Transverse colon (tissue), 4 donors: ENCODE measurements at regions not wholly inside any gene's neighbourhood (a gene's known extent, or its start where the extent isn't known, plus 50 kb on each side); places are given as distances from the start of the nearest gene placed in this dataset.

Source experiments
- DNase-seq: peaks from one replicate; pipeline ENCODE4 v3.0.0-alpha.2; 2019
- H3K27ac ChIP-seq, 4 donors: fragments of 200-600 bp; sonication (generic); 2 replicates each; pipeline ENCODE4 v1.5.1; 2016 to 2018; ENCODE audit warnings: inconsistent platforms in 4 of 4
- H3K27me3 ChIP-seq: fragments of 200-600 bp; sonication (generic); 2 replicates; pipeline ENCODE4 v1.5.1; 2017; ENCODE audit warnings: inconsistent platforms
- H3K36me3 ChIP-seq, 4 donors: fragments of 200-600 bp; sonication (generic); 2 replicates each; pipeline ENCODE4 v1.5.1; 2017 to 2019; ENCODE audit warnings: inconsistent platforms in 4 of 4
- H3K4me1 ChIP-seq, 4 donors: fragments of 200-600 bp; sonication (generic); 2 replicates each; pipeline ENCODE4 v1.5.1; 2017 to 2020; ENCODE audit warnings: inconsistent platforms in 4 of 4
- H3K4me3 ChIP-seq, 4 donors: fragments of 200-600 bp; sonication (generic); 1 replicate in 1 of 4; 2 replicates in 3 of 4; pipeline versions ENCODE4 v1.5.1 to v1.6.1; 2017 to 2019; ENCODE audit warnings: inconsistent platforms in 4 of 4
- H3K9me3 ChIP-seq, 2 donors: fragments of 200-600 bp; sonication (generic); 2 replicates each; pipeline ENCODE4 v1.5.1; 2017 to 2019; ENCODE audit warnings: inconsistent platforms in 2 of 2
- EP300 ChIP-seq: sonication (generic); formaldehyde crosslinking; IDR thresholded peaks from one replicate; pipeline ENCODE4 v1.6.1; 2017; ENCODE audit warnings: antibody characterized with exemption, low read depth
- POLR2A ChIP-seq: fragments of 450-650 bp; IDR thresholded peaks from one replicate; pipeline ENCODE4 v1.6.1; 2016; ENCODE audit warnings: antibody characterized with exemption, mild to moderate bottlenecking, moderate library complexity
- POLR2AphosphoS5 ChIP-seq, 3 donors: sonication (generic); formaldehyde crosslinking; IDR thresholded peaks; one replicate each; pipeline ENCODE4 v1.6.1; 2016; ENCODE audit warnings: antibody characterized with exemption in 3 of 3
- WGBS, 2 donors: methylation state at CpG; one replicate each; pipeline ENCODE4 v1.1.5; 2018; ENCODE audit warnings: low coverage in 1 of 2; 5-methylcytosine and 5-hydroxymethylcytosine counted together
- in situ Hi-C, 4 donors: fragments of 200-750 bp; cut with MboI; loops; one replicate each; pipeline versions ENCODE4 v1.15.0 to v1.15.1; 2017; ENCODE audit warnings: low sequenced_read_pairs in 3 of 4, low pct_ligation_motif_present in 1 of 4, low pct_unique_long_range_greater_than_20kb in 1 of 4
- intact Hi-C: fragments of 100-400 bp; cut with DNase I; formaldehyde crosslinking; loops from one replicate; pipeline ENCODE4 v1.15.1; 2023; ENCODE audit warnings: low total_unique reads
- TF ChIP-seq, protein P1 (sequence below), 5 experiments: fragments of 200-600 bp in 3 of 5; fragments of 450-650 bp in 2 of 5; sonication (generic) in 3 of 5; IDR thresholded peaks; 1 replicate in 2 of 5; 2 replicates in 3 of 5; pipeline ENCODE4 v1.5.1; 2016 to 2017; ENCODE audit warnings: antibody characterized with exemption in 5 of 5, inconsistent platforms in 3 of 5, mild to moderate bottlenecking in 2 of 5, moderate library complexity in 1 of 5

GRCh38 chr10:69684020-69684980 lies 54.3 kb downstream of the FAM241B start:
- WGBS, 2 donors, result 34 to 41% methylated on average over 11 to 16 of the region's 17 CpGs
- Histone ChIP-seq H3K4me3 (peak overlapping the region in 1 of 4 donors; percentile 25), H3K27me3 (no peaks in the 10 kb centered on the region), H3K9me3 (no peaks in the 10 kb centered on the region), H3K4me1 (peaks cover 6 to 39% (median 20%) of the 10 kb centered on the region in 4 donors), H3K27ac (peak overlapping the region; percentile 84 to 90 (median 88)), H3K36me3 (no peaks in the 10 kb centered on the region)
- TF ChIP-seq POLR2AphosphoS5 (IDR thresholded peaks at IDR 0.05) (peak in 2 of 3 donors; percentile 66 to 68), EP300 (no peak), POLR2A (peak; percentile 80)
- TF ChIP-seq, protein P1, sequence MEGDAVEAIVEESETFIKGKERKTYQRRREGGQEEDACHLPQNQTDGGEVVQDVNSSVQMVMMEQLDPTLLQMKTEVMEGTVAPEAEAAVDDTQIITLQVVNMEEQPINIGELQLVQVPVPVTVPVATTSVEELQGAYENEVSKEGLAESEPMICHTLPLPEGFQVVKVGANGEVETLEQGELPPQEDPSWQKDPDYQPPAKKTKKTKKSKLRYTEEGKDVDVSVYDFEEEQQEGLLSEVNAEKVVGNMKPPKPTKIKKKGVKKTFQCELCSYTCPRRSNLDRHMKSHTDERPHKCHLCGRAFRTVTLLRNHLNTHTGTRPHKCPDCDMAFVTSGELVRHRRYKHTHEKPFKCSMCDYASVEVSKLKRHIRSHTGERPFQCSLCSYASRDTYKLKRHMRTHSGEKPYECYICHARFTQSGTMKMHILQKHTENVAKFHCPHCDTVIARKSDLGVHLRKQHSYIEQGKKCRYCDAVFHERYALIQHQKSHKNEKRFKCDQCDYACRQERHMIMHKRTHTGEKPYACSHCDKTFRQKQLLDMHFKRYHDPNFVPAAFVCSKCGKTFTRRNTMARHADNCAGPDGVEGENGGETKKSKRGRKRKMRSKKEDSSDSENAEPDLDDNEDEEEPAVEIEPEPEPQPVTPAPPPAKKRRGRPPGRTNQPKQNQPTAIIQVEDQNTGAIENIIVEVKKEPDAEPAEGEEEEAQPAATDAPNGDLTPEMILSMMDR (IDR thresholded peaks at IDR 0.05), result no peak
- intact Hi-C loops, result no loop called here
- DNase-seq, result peak; percentile 90
- in situ Hi-C loops, result no loop called here

DNA sequence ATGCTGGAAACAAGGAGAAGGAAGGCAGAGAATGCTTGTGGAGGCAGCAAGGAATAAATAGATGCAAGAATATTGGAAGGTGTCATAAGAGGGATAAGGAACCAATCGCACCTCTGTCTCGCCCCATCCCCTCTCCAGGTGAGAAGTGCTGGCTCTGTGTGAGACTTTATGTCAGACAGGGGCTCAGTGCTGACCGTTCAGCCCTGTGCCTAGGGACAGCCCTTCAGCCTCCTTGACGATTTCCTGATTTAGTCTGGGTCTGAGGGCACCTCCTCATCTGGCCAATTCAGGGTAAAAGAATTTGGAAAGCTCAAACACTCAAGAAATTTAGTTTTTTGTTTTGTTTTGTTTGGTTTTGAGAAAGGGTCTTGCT lies 54.9 kb downstream of the FAM241B start:
- H3K4me3 ChIP-seq, result peak overlapping the region in 1 of 4 donors; percentile 20
- peak overlapping the region; percentile 84 to 90 (median 88) for H3K27ac ChIP-seq
- no peak for DNase-seq
- H3K27me3 ChIP-seq, result no peaks in the 10 kb centered on the region
- no peak for TF ChIP-seq EP300
- no peaks in the 10 kb centered on the region for H3K36me3 ChIP-seq
- 36 to 53% methylated on average over 4 of the region's 4 CpGs for WGBS, 2 donors
- H3K9me3 ChIP-seq, result no peaks in the 10 kb centered on the region
- H3K4me1 ChIP-seq, result peaks cover 6 to 39% (median 20%) of the 10 kb centered on the region in 4 donors
- intact Hi-C loops (no loop called here), in situ Hi-C loops (no loop called here)

- H3K4me1 ChIP-seq, result peaks cover 6 to 39% (median 20%) of the 10 kb centered on the region in 4 donors
- 53 to 54% methylated on average over 3 to 5 of the region's 5 CpGs for WGBS, 2 donors
- peak overlapping the region in 1 of 4 donors; percentile 20 for H3K4me3 ChIP-seq
- intact Hi-C loops, result no loop called here
- no peak for TF ChIP-seq POLR2AphosphoS5 (IDR thresholded peaks at IDR 0.05)
- no peak for TF ChIP-seq POLR2A
- TF ChIP-seq EP300, result no peak
- TF ChIP-seq, protein P1 (IDR thresholded peaks at IDR 0.05), result no peak
- H3K9me3 ChIP-seq, result no peaks in the 10 kb centered on the region
- peak overlapping the region; percentile 84 to 90 (median 88) for H3K27ac ChIP-seq
- no peaks in the 10 kb centered on the region for H3K36me3 ChIP-seq
- in situ Hi-C loops, result no loop called here
- DNase-seq, result no peak
- H3K27me3 ChIP-seq, result no peaks in the 10 kb centered on the region
These were observed 55.4 kb downstream of the FAM241B start for GRCh38 chr10:69685426-69685801.

GRCh38 chr10:69685802-69686585 lies 55.9 kb downstream of the FAM241B start:
- WGBS, 2 donors, result 64 to 72% methylated on average over 8 to 18 of the region's 18 CpGs
- TF ChIP-seq POLR2A, result no peak
- TF ChIP-seq EP300, result no peak
- no peak for TF ChIP-seq POLR2AphosphoS5 (IDR thresholded peaks at IDR 0.05)
- TF ChIP-seq, protein P1 (IDR thresholded peaks at IDR 0.05), result no peak
- DNase-seq, result no peak

More at GRCh38 chr10:69685802-69686585, 55.9 kb downstream of the FAM241B start:
- H3K27me3 ChIP-seq, result no peaks in the 10 kb centered on the region
- no peaks in the 10 kb centered on the region for H3K36me3 ChIP-seq
- intact Hi-C loops (no loop called here), in situ Hi-C loops (no loop called here)
- H3K4me1 ChIP-seq, result peaks cover 6 to 39% (median 20%) of the 10 kb centered on the region in 4 donors
- no peak overlapping the region for H3K4me3 ChIP-seq
- H3K27ac ChIP-seq, result peak overlapping the region in 3 of 4 donors; percentile 84 to 90 (median 89)
- no peaks in the 10 kb centered on the region for H3K9me3 ChIP-seq
